PC-9 (cell line): ENCODE measurements at regions not wholly inside any gene's neighbourhood (a gene's known extent, or its start where the extent isn't known, plus 50 kb on each side); places are given as distances from the start of the nearest gene placed in this dataset.

Experiments used
- BruUV-seq: library from RNA; stranded (reverse); fragments of 400-500 nt; replicated peaks from 2 replicates; lab custom pipeline; 2021; lab: Mats Ljungman, UMichigan
- CTCF ChIA-PET: fragments of 300-600 bp; sonication (Branson Sonifier 250); formaldehyde crosslinking; loops from one replicate; lab custom pipeline; 2022; ENCODE audit warnings: antibody characterized with exemption; lab: Charles Lee
- POLR2A ChIA-PET: fragments of 300-600 bp; sonication (Branson Sonifier 250); formaldehyde crosslinking; loops from one replicate; lab custom pipeline; 2022; ENCODE audit warnings: antibody characterized with exemption; ENCODE audit not compliant: unreplicated experiment; lab: Charles Lee
- DNase-seq, 2 experiments: peaks; one replicate each; pipeline versions ENCODE4 v3.0.0 to v3.0.0-alpha.2; 2015 to 2022; ENCODE audit warnings: mixed read lengths in 1 of 2
- H2AFZ ChIP-seq: fragments of 200-600 bp; sonication (generic); 2 replicates; pipeline ENCODE4 v1.8.1; 2017; ENCODE audit warnings: antibody characterized with exemption
- H3F3A ChIP-seq: fragments of 200-600 bp; sonication (generic); 2 replicates; pipeline ENCODE4 v1.8.1; 2017; ENCODE audit warnings: antibody characterized with exemption, mild to moderate bottlenecking, low read depth; ENCODE audit not compliant: insufficient read depth
- H3K27ac ChIP-seq: fragments of 200-600 bp; sonication (generic); 2 replicates; pipeline ENCODE4 v1.6.1; 2016; ENCODE audit warnings: mixed run types
- H3K27me3 ChIP-seq: fragments of 200-600 bp; sonication (generic); 2 replicates; pipeline ENCODE4 v1.6.1; 2016; ENCODE audit warnings: low read depth, mixed run types; ENCODE audit not compliant: insufficient read depth
- H3K36me3 ChIP-seq: fragments of 200-600 bp; sonication (generic); 2 replicates; pipeline ENCODE4 v1.6.1; 2016; ENCODE audit warnings: low read depth, mixed run types
- H3K4me1 ChIP-seq: fragments of 200-600 bp; sonication (generic); replicated peaks from 2 replicates; pipeline ENCODE4 v1.6.1; 2016; ENCODE audit warnings: mixed run types; ENCODE audit not compliant: insufficient read depth
- H3K4me2 ChIP-seq: fragments of 200-600 bp; sonication (generic); 2 replicates; pipeline ENCODE4 v1.6.1; 2017; ENCODE audit warnings: mixed run types
- H3K4me3 ChIP-seq: fragments of 200-600 bp; sonication (generic); 2 replicates; pipeline ENCODE4 v1.6.1; 2016; ENCODE audit warnings: mixed run types
- H3K79me2 ChIP-seq: fragments of 200-600 bp; sonication (generic); 2 replicates; pipeline ENCODE4 v1.6.1; 2017; ENCODE audit warnings: low read depth, mixed run types
- H3K9me2 ChIP-seq: fragments of 200-600 bp; sonication (generic); 2 replicates; pipeline ENCODE4 v1.8.1; 2017; ENCODE audit warnings: mild to moderate bottlenecking; ENCODE audit not compliant: insufficient read depth
- H3K9me3 ChIP-seq: fragments of 200-600 bp; sonication (generic); 2 replicates; pipeline ENCODE4 v1.8.1; 2016; ENCODE audit warnings: low read depth; ENCODE audit not compliant: insufficient read depth
- H4K20me1 ChIP-seq: fragments of 200-600 bp; sonication (generic); 2 replicates; pipeline ENCODE4 v1.8.1; 2017; ENCODE audit not compliant: insufficient read depth
- CTCF ChIP-seq: fragments of 200-600 bp; sonication (generic); conservative IDR thresholded peaks from 2 replicates; pipeline ENCODE4 v1.6.1; 2017; ENCODE audit warnings: mixed run types, antibody characterized with exemption, mild to moderate bottlenecking, moderate library complexity
- EZH2 ChIP-seq: fragments of 200-600 bp; sonication (generic); IDR thresholded peaks from 2 replicates; pipeline ENCODE4 v1.8.0; 2017; ENCODE audit warnings: antibody characterized with exemption, low read depth
- intact Hi-C: fragments of 100-400 bp; cut with micrococcal nuclease; formaldehyde crosslinking; loops from one replicate; pipeline ENCODE4 v1.10.0; 2022; ENCODE audit not compliant: unreplicated experiment

DNA sequence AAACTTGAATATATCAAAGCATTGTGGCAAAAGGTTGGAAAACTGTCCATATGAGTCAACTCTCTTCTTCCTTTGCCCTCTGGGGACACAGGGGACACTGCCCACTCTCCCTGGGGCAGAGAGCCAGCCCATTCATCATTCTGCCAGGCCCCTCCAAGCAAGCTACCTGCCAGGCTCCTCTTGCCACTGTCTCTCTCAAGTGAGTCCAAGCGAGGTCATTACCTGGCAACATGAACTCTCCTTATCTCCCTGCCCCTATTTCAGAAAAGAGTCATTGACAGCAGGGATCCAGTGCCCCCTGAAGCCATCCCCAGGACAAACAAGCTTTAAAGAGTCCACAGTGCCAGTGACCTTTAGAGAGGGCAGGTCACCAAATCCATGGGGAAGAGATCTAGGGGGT is 312.7 kb upstream of the PPARGC1A start:
- H3K9me2 ChIP-seq: no peaks in the 10 kb centered on the region
- no peak for DNase-seq
- CTCF ChIA-PET: no interaction called here

GRCh38 chr4:24197955-24198354 is 308.1 kb upstream of the PPARGC1A start:
- no peaks in the 10 kb centered on the region for H3K27me3 ChIP-seq
- no peak overlapping the region for H3K27ac ChIP-seq
- no peak overlapping the region for H3K4me3 ChIP-seq
- H3F3A ChIP-seq: no peaks in the 10 kb centered on the region
- no peaks in the 10 kb centered on the region for H3K9me3 ChIP-seq
- TF ChIP-seq CTCF (no peak), EZH2 (no peak)
- intact Hi-C loops: no loop called here
- DNase-seq: no peak
- H3K9me2 ChIP-seq: no peaks in the 10 kb centered on the region; the same call in 1 of the 2 replicates
- ChIA-PET CTCF (no interaction called here), POLR2A (no interaction called here)
- H3K4me2 ChIP-seq: no peak overlapping the region
- no peak overlapping the region for H2AFZ ChIP-seq
- H3K36me3 ChIP-seq: no peaks in the 10 kb centered on the region
- no peaks in the 10 kb centered on the region for H4K20me1 ChIP-seq
- no peaks in the 10 kb centered on the region for H3K4me1 ChIP-seq
- no TSS peak for BruUV-seq
- no peaks in the 10 kb centered on the region for H3K79me2 ChIP-seq

More for the DNA sequence above, 312.7 kb upstream of the PPARGC1A start:
- Histone ChIP-seq H3K36me3 (no peaks in the 10 kb centered on the region), H3F3A (no peaks in the 10 kb centered on the region), H3K4me3 (no peak overlapping the region), H3K4me1 (no peaks in the 10 kb centered on the region), H3K27me3 (0 out of 2 replicates have a peak, but pooled peaks cover 5% of the 10 kb centered on the region), H3K9me3 (no peaks in the 10 kb centered on the region), H3K27ac (no peak overlapping the region), H4K20me1 (no peaks in the 10 kb centered on the region), H2AFZ (no peak overlapping the region), H3K79me2 (no peaks in the 10 kb centered on the region), H3K4me2 (no peak overlapping the region)
- TF ChIP-seq EZH2 (no peak), CTCF (no peak)
- no TSS peak for BruUV-seq
- POLR2A ChIA-PET: no interaction called here
- intact Hi-C loops: no loop called here

DNA sequence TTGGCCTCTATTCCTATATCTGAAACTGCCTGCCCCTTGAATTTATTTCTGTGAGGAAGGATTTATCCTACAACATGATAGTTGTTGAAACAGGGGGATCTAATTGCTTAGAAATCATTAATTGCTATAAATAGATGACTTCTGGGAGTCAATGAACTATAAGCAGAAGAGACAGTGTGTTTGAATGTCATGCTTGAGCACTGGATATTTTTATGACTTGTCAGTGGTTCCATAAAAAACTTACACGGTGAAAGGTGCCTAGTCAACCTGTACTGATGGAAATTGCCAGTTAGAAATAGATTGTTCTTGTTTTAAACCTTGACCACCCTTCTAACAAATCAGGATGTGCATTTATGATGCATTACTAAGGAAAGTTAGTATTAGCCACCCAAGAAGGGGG is 306.9 kb upstream of the PPARGC1A start:
- H3K4me1 ChIP-seq: no peaks in the 10 kb centered on the region
- TF ChIP-seq EZH2 (no peak), CTCF (no peak)
- DNase-seq: no peak
- no peak overlapping the region for H3K4me3 ChIP-seq
- H3K9me2 ChIP-seq: no peaks in the 10 kb centered on the region; the same call in 1 of the 2 replicates
- H4K20me1 ChIP-seq: no peaks in the 10 kb centered on the region
- no peaks in the 10 kb centered on the region for H3K79me2 ChIP-seq
- H3K27me3 ChIP-seq: no peaks in the 10 kb centered on the region
- intact Hi-C loops: no loop called here
- no TSS peak for BruUV-seq
- CTCF ChIA-PET: no interaction called here
- H3F3A ChIP-seq: no peaks in the 10 kb centered on the region
- no peaks in the 10 kb centered on the region for H3K9me3 ChIP-seq
- H2AFZ ChIP-seq: no peak overlapping the region
- no peak overlapping the region for H3K4me2 ChIP-seq
- POLR2A ChIA-PET: no interaction called here
- no peak overlapping the region for H3K27ac ChIP-seq
- H3K36me3 ChIP-seq: no peaks in the 10 kb centered on the region
